ENCODE measurements at regions not wholly inside any gene's neighbourhood (a gene's known extent, or its start where the extent isn't known, plus 50 kb on each side); places are given as distances from the start of the nearest gene placed in this dataset.
"Not testable (repeated sequence)": the region's sequence is repeated elsewhere in the genome, so short reads cannot be mapped to it uniquely, and the experiment has no call there.

GRCh38 chr1:120239351-120239750 is 63.0 kb upstream of the SEC22B start:
- TF ChIP-seq CTCF, POLR2AphosphoS5 (IDR thresholded peaks at IDR 0.05): not testable (repeated sequence)

Measured in stomach (tissue), 4 donors.